ENCODE measurements at regions not wholly inside any gene's neighbourhood (a gene's known extent, or its start where the extent isn't known, plus 50 kb on each side); places are given as distances from the start of the nearest gene placed in this dataset.

- no peak for TF ChIP-seq EZH2 (IDR thresholded peaks at IDR 0.05)
- TF ChIP-seq POLR2AphosphoS5 (IDR thresholded peaks at IDR 0.05; ENCODE audit: borderline replicate concordance, low read depth, low read length), result no peak
Measured at GRCh38 chr11:71367756-71368155, 80.4 kb downstream of the DHCR7 start.

Measured in SK-N-MC (cell line).